DOHH2 (cell line): ENCODE measurements at regions not wholly inside any gene's neighbourhood (a gene's known extent, or its start where the extent isn't known, plus 50 kb on each side); places are given as distances from the start of the nearest gene placed in this dataset.

Source experiments
- H3F3A ChIP-seq: fragments of 200-600 bp; sonication (generic), shearing (Covaris generic); 2 replicates; pipeline ENCODE4 v1.6.0; 2016; ENCODE audit warnings: antibody characterized with exemption, mild to moderate bottlenecking; ENCODE audit not compliant: control insufficient read depth, insufficient read depth
- H3K27ac ChIP-seq: fragments of 200-600 bp; sonication (generic); 2 replicates; pipeline ENCODE4 v1.5.1; 2014; ENCODE audit warnings: low read depth, mild to moderate bottlenecking, low read length, moderate library complexity
- H3K27me3 ChIP-seq: fragments of 200-600 bp; sonication (generic); 2 replicates; pipeline ENCODE4 v1.6.1; 2014; ENCODE audit warnings: mild to moderate bottlenecking, low read length, mixed read lengths; ENCODE audit not compliant: control insufficient read depth
- H3K36me3 ChIP-seq: fragments of 200-600 bp; sonication (generic); 2 replicates; pipeline ENCODE4 v1.6.1; 2014; ENCODE audit warnings: mild to moderate bottlenecking, low read length, moderate library complexity, mixed read lengths; ENCODE audit not compliant: control insufficient read depth
- H3K4me1 ChIP-seq: fragments of 200-600 bp; sonication (generic); 2 replicates; pipeline ENCODE4 v1.6.1; 2014; ENCODE audit warnings: mild to moderate bottlenecking, low read length, mixed read lengths; ENCODE audit not compliant: control insufficient read depth
- H3K4me2 ChIP-seq: fragments of 200-600 bp; sonication (generic); 2 replicates; pipeline ENCODE4 v1.6.0; 2014; ENCODE audit warnings: mild to moderate bottlenecking, low read length, moderate library complexity
- H3K4me3 ChIP-seq: fragments of 200-600 bp; sonication (generic); 2 replicates; pipeline ENCODE4 v1.5.1; 2014; ENCODE audit warnings: mild to moderate bottlenecking, low read length, mixed read lengths
- H3K79me2 ChIP-seq: fragments of 200-600 bp; sonication (generic); 2 replicates; pipeline ENCODE4 v1.6.1; 2014; ENCODE audit warnings: mild to moderate bottlenecking, low read length, mixed read lengths; ENCODE audit not compliant: control insufficient read depth
- H3K9me2 ChIP-seq: fragments of 200-600 bp; sonication (generic); replicated peaks from 2 replicates; pipeline ENCODE4 v1.6.1; 2014; ENCODE audit warnings: mild to moderate bottlenecking, low read length, mixed read lengths; ENCODE audit not compliant: control insufficient read depth
- H3K9me3 ChIP-seq: fragments of 200-600 bp; sonication (generic); 2 replicates; pipeline ENCODE4 v1.6.1; 2014; ENCODE audit warnings: antibody characterized with exemption, low read length, mixed read lengths; ENCODE audit not compliant: control insufficient read depth, insufficient read depth
- H4K20me1 ChIP-seq: fragments of 200-600 bp; sonication (generic); 2 replicates; pipeline ENCODE4 v1.6.0; 2014; ENCODE audit warnings: low read depth, mild to moderate bottlenecking, antibody characterized with exemption, low read length, moderate library complexity; ENCODE audit not compliant: control insufficient read depth, insufficient read depth
- EZH2phosphoT487 ChIP-seq: fragments of 200-600 bp; sonication (generic); IDR thresholded peaks from 2 replicates; pipeline ENCODE4 v1.6.1; 2017; ENCODE audit warnings: borderline replicate concordance, mild to moderate bottlenecking, antibody characterized with exemption, low read length, moderate library complexity, mixed read lengths
- TF ChIP-seq, protein P1 (sequence below): fragments of 200-600 bp; sonication (generic); IDR thresholded peaks from one replicate; pipeline ENCODE4 v1.5.1; 2014; ENCODE audit warnings: antibody characterized with exemption, mild to moderate bottlenecking, low read depth, low read length; ENCODE audit not compliant: poor library complexity, severe bottlenecking

DNA sequence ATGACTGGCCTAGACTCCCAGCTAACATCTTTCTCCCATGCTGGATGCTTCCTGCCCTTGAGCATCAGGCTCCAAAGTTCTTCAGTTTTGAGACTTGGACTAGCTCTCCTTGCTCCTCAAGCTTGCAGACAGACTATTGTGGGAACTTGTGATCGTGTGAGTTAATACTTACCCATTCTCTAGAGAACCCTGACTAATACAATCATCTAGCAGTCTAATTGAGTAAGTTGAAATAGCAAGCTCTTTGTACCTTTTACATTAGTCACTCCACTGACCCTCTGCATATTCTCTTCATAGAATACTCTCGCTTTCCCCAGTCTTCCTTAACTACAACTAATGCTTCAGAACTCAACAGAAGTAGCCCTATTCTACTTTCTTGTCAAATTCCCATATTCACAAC is 434.6 kb upstream of the NXPH2 start:
- H4K20me1 ChIP-seq, result no peaks in the 10 kb centered on the region
- no peaks in the 10 kb centered on the region for H3K27me3 ChIP-seq
- H3K9me3 ChIP-seq, result no peaks in the 10 kb centered on the region
- no peaks in the 10 kb centered on the region; the same call in 1 of the 2 replicates for H3K9me2 ChIP-seq
- H3K27ac ChIP-seq, result no peak overlapping the region
- no peak overlapping the region for H3K4me2 ChIP-seq
- H3K4me1 ChIP-seq, result no peaks in the 10 kb centered on the region
- no peaks in the 10 kb centered on the region for H3F3A ChIP-seq
- H3K36me3 ChIP-seq, result no peaks in the 10 kb centered on the region
- TF ChIP-seq, protein P1, sequence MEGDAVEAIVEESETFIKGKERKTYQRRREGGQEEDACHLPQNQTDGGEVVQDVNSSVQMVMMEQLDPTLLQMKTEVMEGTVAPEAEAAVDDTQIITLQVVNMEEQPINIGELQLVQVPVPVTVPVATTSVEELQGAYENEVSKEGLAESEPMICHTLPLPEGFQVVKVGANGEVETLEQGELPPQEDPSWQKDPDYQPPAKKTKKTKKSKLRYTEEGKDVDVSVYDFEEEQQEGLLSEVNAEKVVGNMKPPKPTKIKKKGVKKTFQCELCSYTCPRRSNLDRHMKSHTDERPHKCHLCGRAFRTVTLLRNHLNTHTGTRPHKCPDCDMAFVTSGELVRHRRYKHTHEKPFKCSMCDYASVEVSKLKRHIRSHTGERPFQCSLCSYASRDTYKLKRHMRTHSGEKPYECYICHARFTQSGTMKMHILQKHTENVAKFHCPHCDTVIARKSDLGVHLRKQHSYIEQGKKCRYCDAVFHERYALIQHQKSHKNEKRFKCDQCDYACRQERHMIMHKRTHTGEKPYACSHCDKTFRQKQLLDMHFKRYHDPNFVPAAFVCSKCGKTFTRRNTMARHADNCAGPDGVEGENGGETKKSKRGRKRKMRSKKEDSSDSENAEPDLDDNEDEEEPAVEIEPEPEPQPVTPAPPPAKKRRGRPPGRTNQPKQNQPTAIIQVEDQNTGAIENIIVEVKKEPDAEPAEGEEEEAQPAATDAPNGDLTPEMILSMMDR, result no peak
- no peak for TF ChIP-seq EZH2phosphoT487
- H3K79me2 ChIP-seq, result no peaks in the 10 kb centered on the region
- H3K4me3 ChIP-seq, result no peak overlapping the region

DNA sequence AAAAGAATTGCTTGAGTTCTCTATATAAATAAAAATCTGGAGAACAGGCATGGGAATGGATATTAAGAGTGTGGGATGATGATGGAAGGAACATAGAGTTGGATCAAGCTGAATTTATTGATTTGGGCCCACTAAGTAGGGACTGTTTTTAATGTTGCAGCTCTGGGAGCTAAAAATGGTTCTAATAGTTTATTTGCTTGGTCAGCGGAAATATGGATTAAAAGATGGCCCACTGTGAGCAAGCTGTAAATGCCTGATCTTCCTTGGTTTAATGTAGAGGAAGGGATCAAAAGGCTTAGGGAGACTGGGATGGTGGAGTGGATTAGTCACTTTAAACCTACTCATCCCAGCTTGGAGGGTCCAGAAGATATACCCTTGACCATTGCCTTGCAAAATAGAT is 429.4 kb upstream of the NXPH2 start:
- Histone ChIP-seq H3K9me2 (no peaks in the 10 kb centered on the region), H3K27me3 (no peaks in the 10 kb centered on the region), H3F3A (no peaks in the 10 kb centered on the region), H4K20me1 (no peaks in the 10 kb centered on the region), H3K4me2 (no peak overlapping the region), H3K36me3 (no peaks in the 10 kb centered on the region), H3K4me1 (no peaks in the 10 kb centered on the region), H3K4me3 (no peak overlapping the region), H3K27ac (no peak overlapping the region), H3K9me3 (no peaks in the 10 kb centered on the region), H3K79me2 (no peaks in the 10 kb centered on the region)
- TF ChIP-seq EZH2phosphoT487, result no peak
- TF ChIP-seq, protein P1, result no peak

DNA sequence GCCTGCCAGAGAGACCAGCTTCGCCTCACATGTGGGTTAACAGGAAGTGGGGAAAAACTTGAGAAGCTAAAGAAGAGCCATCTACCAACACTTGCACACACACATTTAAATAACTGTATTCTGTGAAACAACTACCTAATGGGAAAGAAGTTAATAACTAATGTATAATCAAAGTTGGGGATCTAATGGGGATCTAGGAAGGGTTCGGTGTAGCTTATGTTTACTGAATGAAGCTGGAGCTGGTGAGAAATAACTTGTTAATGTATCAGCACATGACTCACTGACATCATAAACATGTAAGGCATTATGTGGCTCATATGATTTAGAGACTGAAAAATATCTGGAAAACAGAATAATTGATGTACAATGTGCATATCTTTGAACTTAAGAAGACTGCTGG is 421.3 kb upstream of the NXPH2 start:
- Histone ChIP-seq H3K36me3 (no peaks in the 10 kb centered on the region), H3K9me3 (no peaks in the 10 kb centered on the region), H3F3A (no peaks in the 10 kb centered on the region), H3K79me2 (no peaks in the 10 kb centered on the region), H3K4me1 (no peaks in the 10 kb centered on the region), H3K9me2 (no peaks in the 10 kb centered on the region), H3K4me2 (no peak overlapping the region), H3K27me3 (no peaks in the 10 kb centered on the region), H3K4me3 (no peak overlapping the region), H3K27ac (no peak overlapping the region), H4K20me1 (no peaks in the 10 kb centered on the region)
- TF ChIP-seq, protein P1, result no peak
- no peak for TF ChIP-seq EZH2phosphoT487

DNA sequence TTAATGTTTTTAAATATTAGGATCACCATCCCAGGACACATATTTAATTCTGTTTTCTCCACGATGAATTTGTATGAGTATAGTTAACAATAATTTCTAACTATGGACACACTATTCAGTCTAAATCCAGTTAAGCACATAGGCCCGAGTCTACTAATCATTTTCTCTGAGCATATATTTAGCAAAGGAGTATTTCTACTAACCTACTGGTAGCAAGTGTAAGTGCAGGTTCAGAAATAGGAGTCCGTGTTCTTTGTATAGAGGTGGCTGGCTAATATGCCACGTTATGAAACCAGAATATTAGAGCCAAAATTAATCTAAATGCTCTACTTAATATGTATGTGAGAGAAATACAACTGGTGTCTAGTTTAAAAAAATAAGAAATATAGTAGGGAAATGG is 416.6 kb upstream of the NXPH2 start:
- H3K79me2 ChIP-seq, result no peaks in the 10 kb centered on the region
- H3K27ac ChIP-seq, result no peak overlapping the region
- H4K20me1 ChIP-seq, result no peaks in the 10 kb centered on the region
- no peaks in the 10 kb centered on the region for H3K4me1 ChIP-seq
- no peak overlapping the region for H3K4me3 ChIP-seq
- H3K36me3 ChIP-seq, result no peaks in the 10 kb centered on the region
- no peak for TF ChIP-seq EZH2phosphoT487
- TF ChIP-seq, protein P1, result no peak
- H3K9me2 ChIP-seq, result no peaks in the 10 kb centered on the region
- no peak overlapping the region for H3K4me2 ChIP-seq
- H3K27me3 ChIP-seq, result no peaks in the 10 kb centered on the region
- no peaks in the 10 kb centered on the region for H3K9me3 ChIP-seq
- H3F3A ChIP-seq, result no peaks in the 10 kb centered on the region
